NCI-H82 treated with DMSO at 0.1 percent for 48 hours (cell line): ENCODE measurements at regions not wholly inside any gene's neighbourhood (a gene's known extent, or its start where the extent isn't known, plus 50 kb on each side); places are given as distances from the start of the nearest gene placed in this dataset.

Experiments used
- DNase-seq: peaks from one replicate; lab custom pipeline; 2025; ENCODE audit not compliant: unreplicated experiment; lab: John Stamatoyannopoulos, UW

DNA sequence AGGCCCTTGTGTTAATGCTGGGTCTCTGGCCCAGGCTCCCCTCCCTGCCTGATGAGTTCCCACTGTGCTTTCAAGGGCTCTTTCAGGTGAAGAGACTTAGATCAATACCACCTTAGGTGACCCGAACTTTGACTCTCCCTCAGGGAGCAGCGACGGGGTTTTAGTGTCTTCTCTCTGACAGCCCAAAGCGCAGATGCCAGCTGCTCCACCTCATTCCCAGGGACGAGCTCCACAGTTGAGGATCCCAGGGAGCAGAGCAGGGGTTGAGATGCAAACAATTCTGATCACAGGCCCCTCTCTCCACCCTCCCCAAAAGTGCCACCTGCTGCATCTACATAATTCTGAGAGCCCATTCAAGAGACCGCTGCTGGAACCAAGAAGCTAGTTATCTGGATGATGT lies 265.1 kb downstream of the TJP1 start:
- no peak for DNase-seq

DNA sequence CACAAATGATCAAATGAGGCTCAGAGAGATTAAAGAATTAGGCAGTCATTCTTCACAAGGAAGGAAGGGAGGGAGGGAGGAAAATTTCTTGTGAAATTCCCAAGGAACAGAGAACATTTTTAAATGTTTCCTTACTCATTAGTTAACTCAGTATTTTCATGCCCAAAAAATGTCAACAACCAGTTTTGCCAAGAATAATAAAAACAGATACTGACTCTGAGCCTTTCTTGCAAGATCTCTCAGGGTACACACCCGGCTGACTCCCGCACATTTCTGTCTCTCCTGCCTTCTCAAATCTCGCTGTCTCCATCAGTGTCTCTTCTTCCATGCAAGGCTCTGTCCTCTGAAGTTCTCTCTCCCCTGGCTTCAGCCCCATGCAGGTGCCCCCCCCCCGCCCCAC lies 265.9 kb downstream of the TJP1 start:
- no peak for DNase-seq

DNA sequence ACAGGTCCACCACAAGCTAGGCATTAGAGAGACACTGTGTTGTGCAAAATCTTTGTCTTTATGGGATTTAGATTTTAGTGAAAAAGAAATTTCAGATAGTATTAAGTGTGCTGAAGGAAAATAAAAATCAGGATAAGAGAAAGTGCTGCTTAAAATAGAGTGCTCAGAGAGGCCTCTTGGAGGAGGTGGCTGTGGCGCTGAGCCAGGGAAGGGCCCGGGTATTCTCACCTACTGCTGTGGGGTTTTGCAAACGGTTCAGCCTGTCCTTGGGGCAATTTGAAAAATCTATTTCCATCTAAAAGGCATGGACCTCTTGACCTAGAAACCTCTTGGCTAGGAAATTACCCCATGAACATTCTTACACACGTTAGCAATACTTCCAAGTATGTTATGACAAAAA lies 267.7 kb downstream of the TJP1 start:
- DNase-seq = no peak

- no peak for DNase-seq
Measured at GRCh38 chr15:29550834-29551465, 271.3 kb downstream of the TJP1 start.

GRCh38 chr15:29548006-29548405 lies 274.3 kb downstream of the TJP1 start:
- DNase-seq = no peak

DNA sequence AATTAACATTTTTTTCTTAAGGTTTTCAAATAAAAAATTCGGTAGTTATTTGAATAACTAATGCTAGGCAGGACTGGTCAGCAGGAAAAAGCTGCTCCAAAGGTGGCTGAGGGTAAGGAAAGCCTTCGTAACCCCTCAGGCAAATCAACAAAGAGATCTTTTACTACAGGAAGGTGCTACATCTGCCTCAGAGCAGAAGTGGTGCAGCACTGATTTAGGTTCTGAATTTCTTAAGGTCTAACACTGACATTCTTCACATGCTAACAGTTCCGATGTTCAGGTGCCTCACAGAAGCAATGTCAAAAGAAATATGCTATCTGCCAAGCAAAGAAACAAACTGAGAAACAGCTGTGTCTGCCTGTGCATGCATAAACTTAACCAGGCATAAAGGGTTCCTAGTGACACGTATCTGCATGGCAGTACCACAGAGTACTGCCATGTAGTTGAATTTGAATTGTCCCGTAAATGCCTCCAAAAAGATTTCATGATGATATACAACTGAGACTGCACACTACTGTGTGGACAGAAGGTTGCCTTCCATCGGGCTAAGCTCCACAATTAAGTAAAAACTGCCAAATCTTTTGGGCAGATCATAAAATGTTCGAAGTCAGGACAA lies 275.0 kb upstream of the NSMCE3 start:
- no peak for DNase-seq

DNA sequence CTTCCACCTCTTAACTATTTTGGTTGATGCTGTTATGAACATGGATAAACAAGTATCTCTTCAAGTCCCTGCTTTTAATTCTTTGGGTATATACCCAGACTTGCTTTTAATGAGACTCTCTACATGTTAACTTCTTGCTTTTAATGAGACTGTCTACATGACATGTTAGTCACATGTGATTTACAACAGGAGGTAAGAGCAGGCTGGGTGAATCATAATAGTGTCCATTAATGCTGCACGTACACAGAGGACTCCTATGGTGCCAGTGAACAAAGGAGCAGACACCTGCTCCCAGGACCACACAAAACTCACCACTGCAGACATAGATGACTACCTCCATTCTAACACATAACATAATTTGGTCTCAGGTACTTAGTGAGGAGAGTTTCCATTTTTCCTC lies 273.4 kb upstream of the NSMCE3 start:
- DNase-seq = no peak

DNA sequence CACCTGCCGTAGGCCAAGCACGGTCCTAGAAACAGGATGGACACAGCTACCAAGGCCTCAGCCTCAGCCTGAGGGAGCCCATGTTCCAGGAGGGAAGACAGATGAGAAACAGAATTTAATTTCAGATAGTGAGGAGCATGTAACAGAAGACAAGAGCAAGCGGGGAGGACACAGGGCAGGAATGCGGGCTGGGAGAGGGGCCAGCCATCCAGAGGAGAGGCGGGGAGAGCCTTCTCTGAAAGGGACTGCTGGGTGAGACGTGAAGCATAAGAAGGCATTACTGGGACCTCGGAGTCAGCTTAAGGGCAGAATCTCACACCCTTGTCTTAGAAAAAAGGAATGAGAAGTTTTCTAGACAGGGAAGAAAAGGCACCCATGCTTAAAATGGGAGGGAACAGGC lies 271.7 kb upstream of the NSMCE3 start:
- DNase-seq = no peak

- no peak for DNase-seq
Measured at GRCh38 chr15:29540479-29540878, 270.9 kb upstream of the NSMCE3 start.

GRCh38 chr15:29539736-29540135 lies 270.1 kb upstream of the NSMCE3 start:
- no peak for DNase-seq

DNA sequence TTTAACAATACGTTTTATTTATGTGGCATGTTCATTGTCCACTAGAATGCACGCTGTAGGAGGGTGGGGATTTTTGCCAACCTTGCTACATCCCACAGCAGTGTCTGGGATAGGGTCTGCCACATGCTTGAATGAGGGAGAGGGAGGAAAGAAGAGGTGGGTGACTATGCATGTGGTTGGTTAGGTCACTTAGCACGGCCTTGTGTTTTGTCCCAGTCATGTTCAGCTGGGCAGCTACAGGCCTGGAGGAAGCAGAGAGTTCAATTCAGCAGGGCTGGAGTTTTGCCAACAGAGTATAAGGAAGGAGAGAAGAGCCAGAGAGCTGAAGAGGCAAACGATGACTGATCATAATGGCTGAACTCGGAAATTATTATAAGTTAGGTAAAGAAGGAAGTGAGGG lies 268.4 kb upstream of the NSMCE3 start:
- DNase-seq = no peak

DNA sequence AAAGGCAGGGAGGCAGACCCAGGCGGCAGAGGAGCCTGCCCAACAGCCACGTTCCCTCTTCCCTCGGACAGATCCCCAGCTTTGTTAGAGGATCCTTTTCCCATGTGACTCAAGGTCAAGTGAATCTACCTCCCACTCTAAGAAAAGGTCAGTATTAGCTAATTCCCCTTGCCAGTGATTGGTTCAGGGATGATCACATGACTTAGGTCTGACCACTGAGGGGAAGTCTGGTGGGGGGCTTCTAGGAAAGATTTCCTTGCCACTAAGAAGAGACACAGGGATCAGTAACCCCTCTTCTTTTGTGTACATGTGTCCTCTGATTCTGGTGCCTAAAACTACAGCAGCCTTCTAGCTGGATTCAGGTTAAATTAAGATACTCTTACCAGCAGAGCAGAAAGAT lies 266.3 kb upstream of the NSMCE3 start:
- DNase-seq = no peak

GRCh38 chr15:29534378-29534777 lies 264.8 kb upstream of the NSMCE3 start:
- no peak for DNase-seq

DNA sequence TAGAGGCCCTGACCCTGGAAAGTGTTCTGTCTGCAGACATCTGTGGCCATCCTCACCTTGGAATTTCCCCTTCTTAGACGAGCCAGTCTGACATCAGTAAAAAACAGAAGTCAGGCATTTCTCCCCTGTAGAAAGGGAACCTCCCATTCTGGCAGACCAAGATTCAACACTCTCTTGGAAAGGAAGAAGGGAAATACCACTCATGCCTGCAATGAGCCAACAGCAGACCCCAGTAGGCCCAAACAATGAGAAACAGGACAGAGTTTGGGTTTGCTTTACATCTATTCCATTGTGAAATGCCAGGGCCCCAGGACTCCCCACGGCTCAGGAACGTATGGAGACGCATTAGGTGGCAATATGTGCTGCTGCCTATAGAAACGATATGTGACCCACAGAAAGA lies 264.0 kb upstream of the NSMCE3 start:
- no peak for DNase-seq

DNA sequence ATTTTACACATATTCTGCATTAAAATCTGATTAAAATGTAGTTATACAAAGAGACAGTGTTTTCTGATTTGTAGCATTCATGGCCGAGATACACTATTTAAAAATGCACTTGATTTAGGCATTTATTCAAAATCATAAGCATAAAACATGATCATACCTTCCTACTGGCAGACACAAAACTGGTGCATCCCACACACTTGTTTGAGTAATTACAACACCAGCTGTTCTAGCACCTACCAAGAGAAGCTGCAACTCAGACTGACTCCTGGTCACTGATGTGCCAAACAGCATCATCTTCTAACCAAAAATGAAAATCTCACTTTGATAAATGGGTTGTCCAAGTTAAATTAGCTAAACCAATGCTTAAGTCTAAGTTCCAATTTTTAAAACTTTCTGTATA lies 262.7 kb upstream of the NSMCE3 start:
- DNase-seq = no peak

GRCh38 chr15:29530966-29531365 lies 261.3 kb upstream of the NSMCE3 start:
- DNase-seq = no peak

DNA sequence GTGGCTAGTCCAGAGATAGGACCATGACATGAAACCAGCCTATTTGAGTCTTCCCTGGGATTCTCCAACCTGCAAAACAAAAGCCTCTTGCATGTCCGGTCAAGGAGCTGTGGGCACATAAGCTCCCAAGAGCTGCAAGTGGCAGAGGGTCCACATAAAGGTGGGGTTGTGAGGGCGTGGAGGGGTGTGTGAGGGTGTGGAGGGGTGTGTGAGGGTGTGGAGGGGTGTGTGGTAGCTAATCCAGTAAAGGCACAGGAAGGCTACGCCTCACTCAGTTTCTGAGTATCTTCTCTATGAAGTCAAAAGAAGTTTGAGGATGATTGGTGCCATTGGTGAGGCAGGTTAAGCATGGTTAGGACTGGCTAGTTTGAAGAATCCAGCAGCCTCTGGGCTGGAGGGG lies 259.4 kb upstream of the NSMCE3 start:
- DNase-seq = no peak

DNA sequence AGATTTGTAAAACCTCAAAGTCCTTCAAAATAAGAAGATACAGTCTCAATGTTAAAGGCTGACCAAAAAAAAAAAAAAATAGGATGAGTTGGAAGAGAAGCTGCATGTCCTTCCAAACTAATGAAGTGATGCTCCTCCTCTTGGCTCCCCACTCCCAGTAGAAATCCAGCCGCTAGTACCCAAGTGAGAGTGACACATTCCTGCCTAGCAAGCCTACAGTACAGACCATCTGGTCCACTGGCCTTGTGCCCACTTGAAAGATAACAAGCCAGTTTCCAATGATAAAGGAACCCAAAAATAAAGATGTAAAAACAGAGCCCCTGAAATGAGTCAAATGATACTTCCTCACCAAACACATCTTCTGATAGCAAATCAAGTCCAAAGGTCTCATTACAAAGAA lies 258.7 kb upstream of the NSMCE3 start:
- no peak for DNase-seq

GRCh38 chr15:29526802-29527201 lies 257.2 kb upstream of the NSMCE3 start:
- no peak for DNase-seq

GRCh38 chr15:29522373-29523276 lies 253.0 kb upstream of the NSMCE3 start:
- no peak for DNase-seq

DNA sequence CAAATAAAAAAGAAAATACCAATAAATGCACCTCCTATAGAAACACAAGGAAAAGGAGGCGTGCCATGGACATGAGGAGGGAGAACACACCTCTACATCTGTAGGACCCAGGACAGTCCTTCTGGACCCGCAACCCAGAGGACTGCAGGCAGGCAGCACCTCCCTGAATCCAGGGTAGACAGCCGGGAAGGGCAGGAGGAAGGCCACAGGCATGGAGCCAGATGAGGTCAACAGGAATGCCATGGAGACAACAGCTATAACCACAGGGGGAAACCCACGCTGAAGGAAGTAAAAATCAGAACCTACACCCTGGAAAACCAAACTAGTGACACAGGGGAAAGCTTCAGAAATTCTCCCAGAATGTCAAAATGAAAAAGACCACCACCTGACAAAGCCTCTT lies 248.8 kb upstream of the NSMCE3 start:
- DNase-seq = no peak

DNA sequence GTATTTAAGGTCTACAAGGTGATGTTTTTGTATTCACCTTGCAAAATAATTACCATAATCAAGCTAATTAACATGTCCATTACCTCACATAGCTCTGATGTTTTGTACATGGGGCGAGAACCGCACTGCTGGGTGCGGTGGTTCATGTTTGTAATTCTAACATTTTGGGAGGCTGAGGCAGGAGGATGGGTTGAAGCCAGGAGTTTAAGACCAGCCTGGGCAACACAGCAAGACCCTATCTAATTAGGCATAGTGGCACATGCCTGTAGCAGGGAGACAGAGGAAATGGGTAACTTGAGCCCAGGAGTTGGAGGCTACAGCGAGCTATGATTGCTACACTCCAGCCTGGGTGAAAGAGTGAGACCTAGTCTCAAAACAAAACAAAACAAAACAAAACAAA lies 248.2 kb upstream of the NSMCE3 start:
- DNase-seq = no peak
